NT2/D1 (cell line): ENCODE measurements at regions not wholly inside any gene's neighbourhood (a gene's known extent, or its start where the extent isn't known, plus 50 kb on each side); places are given as distances from the start of the nearest gene placed in this dataset.
"Not testable (repeated sequence)": the region's sequence is repeated elsewhere in the genome, so short reads cannot be mapped to it uniquely, and the experiment has no call there.

ENCODE experiments used
- DNase-seq: peaks from one replicate; pipeline ENCODE4 v3.0.0-alpha.2; 2011; ENCODE audit warnings: low read depth, low spot score
- H3K27me3 ChIP-seq: 2 replicates; pipeline ENCODE4 v1.6.0; 2011; ENCODE audit warnings: mild to moderate bottlenecking; ENCODE audit not compliant: insufficient read length, insufficient read depth
- H3K36me3 ChIP-seq: 2 replicates; pipeline ENCODE4 v1.6.1; 2011; ENCODE audit warnings: mild to moderate bottlenecking, low read length, mixed read lengths; ENCODE audit not compliant: insufficient read depth, insufficient read length
- H3K4me1 ChIP-seq: 2 replicates; pipeline ENCODE4 v1.5.1; 2011; ENCODE audit not compliant: insufficient read depth, insufficient read length
- H3K4me3 ChIP-seq: 2 replicates; pipeline ENCODE4 v1.5.1; 2011; ENCODE audit warnings: low read depth; ENCODE audit not compliant: insufficient read length
- H3K9ac ChIP-seq: 2 replicates; pipeline ENCODE4 v1.6.0; 2011; ENCODE audit warnings: low read depth; ENCODE audit not compliant: insufficient read length
- H3K9me3 ChIP-seq: 2 replicates; pipeline ENCODE4 v1.5.1; 2011; ENCODE audit warnings: mild to moderate bottlenecking, low read length; ENCODE audit not compliant: insufficient read depth
- SUZ12 ChIP-seq: IDR thresholded peaks from 2 replicates; pipeline ENCODE4 v1.6.1; 2011; ENCODE audit not compliant: insufficient read length, insufficient read depth; ENCODE audit errors: extremely low read depth
- YY1 ChIP-seq: IDR thresholded peaks from 2 replicates; pipeline ENCODE4 v1.6.1; 2011; ENCODE audit not compliant: insufficient read length, insufficient read depth
- ZNF274 ChIP-seq: IDR thresholded peaks from 2 replicates; pipeline ENCODE4 v1.6.1; 2011; ENCODE audit warnings: mild to moderate bottlenecking, low read depth, low read length

- not testable (repeated sequence) for H3K4me3 ChIP-seq, H3K9me3 ChIP-seq, H3K36me3 ChIP-seq, H3K9ac ChIP-seq, H3K4me1 ChIP-seq, DNase-seq, H3K27me3 ChIP-seq
Measured at GRCh38 chr16:88166209-88166773, 215.1 kb downstream of the BANP start.

DNA sequence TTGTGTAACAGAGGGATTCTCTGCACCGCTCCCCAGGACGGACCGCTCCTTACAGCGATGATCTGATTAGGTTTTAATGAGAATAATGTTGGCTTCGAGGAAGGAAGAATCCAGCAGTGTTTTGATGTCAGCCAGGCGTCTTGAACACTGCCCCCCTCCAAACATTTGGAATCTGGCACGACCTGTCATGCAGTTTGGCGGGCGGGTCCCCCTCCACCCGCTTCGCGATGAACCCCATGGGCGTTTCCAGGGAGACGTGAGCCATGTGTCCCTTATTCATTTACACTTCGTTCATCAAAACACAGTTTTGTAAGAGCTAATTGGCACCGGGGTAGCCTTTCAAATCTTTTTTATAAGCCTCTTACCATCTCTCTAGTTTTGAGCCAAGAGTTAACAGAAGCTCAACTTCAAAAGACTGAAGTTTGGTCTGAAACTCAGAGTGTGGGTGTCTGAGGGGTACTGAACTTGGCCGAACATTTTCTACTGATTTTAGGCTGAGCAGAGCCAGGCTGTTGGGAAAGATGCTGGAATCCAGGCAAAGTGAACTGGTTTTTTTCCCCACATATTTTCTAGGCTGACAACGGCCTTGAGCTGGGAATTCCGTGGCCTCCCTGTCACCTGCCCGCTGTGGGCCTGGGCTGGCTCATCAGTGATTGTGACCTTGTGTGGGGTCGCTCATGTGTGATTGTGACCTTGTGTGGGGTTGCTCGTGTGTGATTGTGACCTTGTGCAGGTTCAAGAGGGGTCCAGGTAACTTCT lies 214.8 kb upstream of the ZNF469 start:
- DNase-seq, H3K27me3 ChIP-seq, H3K4me3 ChIP-seq, H3K9me3 ChIP-seq, H3K36me3 ChIP-seq, H3K9ac ChIP-seq, H3K4me1 ChIP-seq: not testable (repeated sequence)

- DNase-seq, H3K9me3 ChIP-seq, H3K4me1 ChIP-seq, H3K36me3 ChIP-seq, H3K27me3 ChIP-seq, H3K4me3 ChIP-seq, H3K9ac ChIP-seq: not testable (repeated sequence)
Measured at GRCh38 chr16:88168557-88168949, 214.2 kb upstream of the ZNF469 start.

- H3K36me3 ChIP-seq, H3K9ac ChIP-seq, DNase-seq, H3K4me3 ChIP-seq, H3K9me3 ChIP-seq, H3K4me1 ChIP-seq, H3K27me3 ChIP-seq: not testable (repeated sequence)
Measured at GRCh38 chr16:88169136-88169830, 213.5 kb upstream of the ZNF469 start.

DNA sequence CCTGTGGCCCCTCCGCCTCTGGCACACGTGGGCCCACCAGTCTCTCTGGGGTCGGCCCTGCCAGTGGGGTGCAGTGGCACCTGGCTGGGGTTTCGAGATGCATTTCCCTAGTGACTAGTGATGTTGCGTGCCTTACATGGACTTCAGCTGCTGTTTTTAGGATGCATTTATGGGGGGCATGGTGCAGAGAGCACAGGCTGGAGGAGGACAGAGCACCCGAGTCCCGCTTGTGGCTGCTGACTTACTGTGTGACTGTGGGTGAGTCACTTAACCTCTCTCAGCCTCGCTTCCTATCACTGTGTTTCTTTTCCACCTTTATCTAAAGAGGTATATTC lies 213.0 kb upstream of the ZNF469 start:
- not testable (repeated sequence) for H3K4me3 ChIP-seq, H3K9ac ChIP-seq, H3K27me3 ChIP-seq, H3K4me1 ChIP-seq, H3K9me3 ChIP-seq, DNase-seq, H3K36me3 ChIP-seq

DNA sequence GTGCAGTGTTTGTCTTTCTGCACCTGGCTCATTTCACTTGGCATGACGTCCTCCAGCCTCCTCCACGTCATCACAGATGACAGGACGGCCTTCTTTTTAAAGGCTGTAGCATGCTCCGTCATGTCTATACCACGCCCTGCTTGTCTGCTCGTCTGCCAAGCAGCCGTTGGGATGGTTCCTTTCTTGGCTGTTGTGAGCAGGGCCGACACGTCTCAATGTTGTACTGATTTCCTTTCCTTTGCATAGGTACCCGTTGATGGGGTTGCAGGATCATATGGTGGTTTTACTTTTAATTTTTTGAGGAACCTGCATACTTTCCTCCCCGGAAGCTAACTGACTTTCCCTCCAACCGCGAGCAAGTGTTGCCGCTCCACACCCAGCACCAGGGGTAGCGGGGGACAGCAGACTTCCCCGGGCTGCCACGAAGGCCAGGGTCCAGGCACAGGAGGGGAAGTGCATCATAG lies 212.2 kb upstream of the ZNF469 start:
- no peaks in the 10 kb centered on the region for H3K36me3 ChIP-seq
- H3K4me1 ChIP-seq, result no peaks in the 10 kb centered on the region
- no peak overlapping the region for H3K9ac ChIP-seq
- TF ChIP-seq ZNF274 (no peak), YY1 (no peak), SUZ12 (no peak)
- DNase-seq, result no peak
- H3K9me3 ChIP-seq, result no peaks in the 10 kb centered on the region
- no peak overlapping the region for H3K4me3 ChIP-seq
- no peaks in the 10 kb centered on the region for H3K27me3 ChIP-seq

- H3K36me3 ChIP-seq, DNase-seq, H3K27me3 ChIP-seq, H3K9me3 ChIP-seq, H3K4me1 ChIP-seq, H3K9ac ChIP-seq, H3K4me3 ChIP-seq: not testable (repeated sequence)
Measured at GRCh38 chr16:88171126-88171525, 211.6 kb upstream of the ZNF469 start.

GRCh38 chr16:88176184-88176583 lies 206.6 kb upstream of the ZNF469 start:
- H3K9ac ChIP-seq, H3K4me3 ChIP-seq, H3K9me3 ChIP-seq, DNase-seq, H3K27me3 ChIP-seq, H3K36me3 ChIP-seq, H3K4me1 ChIP-seq: not testable (repeated sequence)

GRCh38 chr16:88176591-88177180 lies 206.1 kb upstream of the ZNF469 start:
- not testable (repeated sequence) for H3K36me3 ChIP-seq, H3K27me3 ChIP-seq, H3K4me1 ChIP-seq, H3K4me3 ChIP-seq, H3K9me3 ChIP-seq, DNase-seq, H3K9ac ChIP-seq

GRCh38 chr16:88178251-88178650 lies 204.5 kb upstream of the ZNF469 start:
- H3K36me3 ChIP-seq, DNase-seq, H3K27me3 ChIP-seq, H3K9me3 ChIP-seq, H3K9ac ChIP-seq, H3K4me1 ChIP-seq, H3K4me3 ChIP-seq: not testable (repeated sequence)

DNA sequence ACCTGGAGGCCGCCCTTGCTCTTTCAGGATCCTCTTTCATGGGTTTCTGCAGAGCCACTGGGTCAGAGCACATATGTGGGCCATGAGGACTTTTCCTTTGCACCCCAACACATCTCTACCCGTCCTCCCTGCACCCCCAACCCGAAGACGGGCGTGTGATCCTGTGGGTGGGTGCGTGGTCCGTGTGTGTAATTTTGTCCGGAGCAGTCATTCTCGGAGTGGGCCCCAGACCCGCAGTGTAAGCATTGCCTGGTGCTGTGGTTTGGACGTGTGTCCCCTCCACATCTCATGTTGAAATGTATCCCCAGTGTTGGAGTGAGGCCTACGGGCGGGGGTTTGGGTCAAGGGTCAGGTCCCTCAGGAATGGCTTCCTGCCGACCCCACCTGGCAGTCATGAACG lies 203.9 kb upstream of the ZNF469 start:
- H3K9ac ChIP-seq, H3K4me1 ChIP-seq, H3K9me3 ChIP-seq, H3K27me3 ChIP-seq, H3K4me3 ChIP-seq, H3K36me3 ChIP-seq, DNase-seq: not testable (repeated sequence)
